ENCODE measurements at regions not wholly inside any gene's neighbourhood (a gene's known extent, or its start where the extent isn't known, plus 50 kb on each side); places are given as distances from the start of the nearest gene placed in this dataset.
"Not testable (repeated sequence)": the region's sequence is repeated elsewhere in the genome, so short reads cannot be mapped to it uniquely, and the experiment has no call there.

DNA sequence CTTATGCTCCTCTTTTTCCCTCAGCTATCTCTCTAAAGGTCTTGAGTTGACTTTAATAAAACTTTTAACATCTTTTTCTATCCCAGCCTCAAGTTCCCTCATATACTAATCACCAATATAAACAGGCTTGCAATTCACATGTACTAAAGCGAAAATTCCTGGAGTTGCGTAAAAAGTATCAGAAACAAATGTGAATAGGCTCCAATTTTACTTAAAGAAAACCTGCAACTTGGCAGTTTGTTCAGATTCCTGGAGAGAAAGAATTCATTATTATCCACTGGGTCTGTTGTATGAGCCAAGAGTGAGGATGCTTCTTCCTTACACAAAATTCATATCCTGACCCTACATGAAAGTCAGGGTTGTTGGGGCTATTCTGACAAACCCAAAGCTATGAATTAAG lies 384.2 kb downstream of the DTWD2 start:
- no peak for DNase-seq (ENCODE audit: low spot score)

DNA sequence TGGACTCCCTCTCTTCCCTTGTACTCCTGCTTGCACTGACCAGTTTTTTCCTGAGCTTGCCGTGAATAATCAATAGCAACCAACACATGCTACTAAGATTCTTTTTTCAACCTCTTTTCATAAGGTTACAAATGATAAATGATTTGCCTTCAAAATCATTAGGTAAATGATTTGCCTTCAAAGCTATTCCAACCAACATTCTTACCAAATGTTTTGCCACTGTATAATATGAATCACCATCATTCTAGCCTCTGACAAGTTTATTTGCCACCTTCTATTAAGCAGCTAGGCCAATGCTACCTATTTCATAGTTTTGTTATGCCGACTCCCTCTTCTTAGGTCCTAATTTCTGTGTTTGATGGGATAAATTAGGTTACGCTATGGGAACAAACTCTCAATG lies 385.1 kb downstream of the DTWD2 start:
- DNase-seq (ENCODE audit: low spot score): no peak

DNA sequence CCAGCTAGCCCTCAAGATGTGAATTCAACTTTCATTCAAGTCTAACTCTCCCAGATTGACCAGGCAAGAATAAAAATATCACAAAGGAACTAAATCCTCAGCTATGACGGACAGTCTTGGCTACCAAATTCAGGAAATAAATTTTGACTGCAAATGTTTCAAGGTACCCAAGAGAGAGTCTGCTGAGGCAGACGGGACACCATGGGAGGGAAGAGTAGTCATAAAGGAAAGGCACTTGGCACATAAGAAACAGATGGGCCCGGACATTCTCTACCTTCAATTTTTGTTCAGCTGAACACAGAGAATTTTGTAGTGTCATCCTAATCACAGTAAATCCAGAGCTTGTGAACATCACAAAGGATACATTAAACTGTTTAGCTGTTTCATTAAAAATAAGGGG lies 390.0 kb downstream of the DTWD2 start:
- no peak for DNase-seq (ENCODE audit: low spot score)

DNA sequence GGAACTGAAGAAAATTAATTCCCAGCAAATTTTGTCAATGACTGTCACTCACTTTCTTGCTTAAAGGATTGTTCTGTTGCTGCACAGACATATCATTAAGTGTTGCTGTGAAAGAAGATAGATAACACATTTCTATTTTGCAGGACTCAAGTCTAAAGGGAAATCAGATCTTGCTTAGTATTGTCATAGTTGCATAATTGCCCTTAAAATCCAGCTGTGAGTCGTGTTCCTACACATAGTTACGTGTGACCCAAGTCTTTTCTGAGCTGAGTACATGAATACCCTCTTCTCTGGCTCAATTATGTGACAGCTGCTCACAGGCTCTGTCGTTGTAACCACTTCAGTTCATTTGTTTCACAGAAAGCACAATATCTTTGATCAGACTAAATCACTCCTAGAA lies 390.8 kb downstream of the DTWD2 start:
- no peak for DNase-seq (ENCODE audit: low spot score)

DNA sequence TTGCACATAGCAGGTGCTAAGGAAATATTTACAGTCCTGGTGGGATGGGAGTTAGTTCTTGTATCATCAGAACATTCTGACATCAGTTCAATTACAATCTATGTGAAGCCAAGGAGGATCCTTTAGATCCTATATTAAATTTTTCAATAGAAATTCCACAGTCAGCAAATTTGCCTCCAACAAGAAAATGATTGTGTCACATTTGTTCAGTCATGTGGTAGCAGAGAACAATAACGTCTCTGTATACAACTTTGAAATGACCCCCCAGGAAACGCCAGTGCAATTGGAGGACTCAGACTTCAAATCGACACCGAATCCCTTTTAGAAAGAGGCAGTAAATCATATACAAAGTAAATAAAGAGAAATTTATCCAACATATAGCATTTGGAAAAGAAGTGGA lies 392.1 kb downstream of the DTWD2 start:
- DNase-seq (ENCODE audit: low spot score): no peak

DNA sequence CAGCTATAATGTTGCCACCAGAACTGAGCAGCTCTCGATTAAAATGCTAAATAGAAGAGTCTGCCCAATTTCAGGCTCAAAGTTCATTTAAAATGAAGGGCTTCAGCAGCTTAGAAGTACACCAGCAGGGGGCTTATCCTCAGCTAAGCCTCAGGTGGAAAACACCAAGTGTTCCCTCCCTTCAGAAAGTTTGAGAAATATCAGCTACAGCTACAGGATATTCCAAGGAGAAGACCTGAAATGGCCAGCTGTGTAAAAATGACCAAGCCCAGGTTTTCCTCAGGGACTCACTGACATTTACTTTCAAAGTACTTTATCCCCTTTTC lies 395.4 kb downstream of the DTWD2 start:
- no peak for DNase-seq (ENCODE audit: low spot score)

DNA sequence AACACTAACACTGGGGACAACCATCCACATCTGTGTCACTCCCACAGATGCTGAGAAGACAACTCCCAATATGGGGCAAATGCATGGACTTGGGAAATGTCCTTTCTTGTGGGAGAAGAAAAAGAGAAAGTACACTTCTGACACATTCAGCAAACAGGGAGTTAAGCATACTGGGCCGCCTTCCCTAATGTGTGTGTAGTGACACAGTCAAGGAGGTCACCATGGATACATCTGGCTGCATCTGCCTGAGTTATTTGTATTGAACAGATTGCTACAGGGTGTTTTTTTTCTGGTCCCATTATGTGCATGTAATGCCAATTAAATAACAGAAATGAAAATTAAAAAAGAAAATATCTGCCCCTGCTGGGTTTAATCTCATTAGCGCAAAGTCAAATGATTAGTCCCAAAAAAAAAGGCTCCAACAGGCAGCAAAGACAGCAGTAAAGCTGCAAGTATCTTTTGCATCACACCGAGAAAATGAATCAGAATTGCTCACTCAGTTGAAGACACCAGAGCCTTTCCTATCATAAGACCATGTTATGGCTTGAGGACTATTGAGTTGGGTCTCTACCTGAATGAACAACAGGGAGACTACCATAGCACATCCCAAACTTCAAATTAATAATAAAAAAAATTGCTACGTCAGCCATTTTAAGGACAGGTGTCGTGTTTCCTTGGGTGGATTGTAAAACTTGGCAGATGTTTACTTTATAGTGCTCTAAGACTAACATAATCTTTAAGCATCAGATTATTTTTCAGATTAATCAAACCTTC lies 395.9 kb downstream of the DTWD2 start:
- DNase-seq (ENCODE audit: low spot score): no peak

DNA sequence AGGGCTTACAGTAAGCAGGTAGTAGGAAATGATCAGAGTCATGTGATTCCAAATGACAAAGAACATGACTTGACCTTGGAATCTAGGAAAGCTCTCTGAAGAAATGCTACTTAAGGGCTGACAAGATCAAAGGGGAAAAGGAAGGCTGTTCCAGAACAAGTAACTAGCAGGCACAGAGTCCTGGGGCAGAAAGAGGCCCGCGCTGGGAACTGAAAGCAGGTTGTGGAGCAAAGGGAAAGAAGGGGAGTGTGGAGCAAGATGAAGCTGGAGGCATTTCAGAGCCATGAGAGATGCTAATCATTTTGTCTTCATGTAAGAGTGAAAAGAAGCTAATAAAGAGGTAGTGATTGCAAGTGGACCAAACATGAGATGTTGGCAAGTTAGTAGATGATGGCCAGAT lies 397.5 kb downstream of the DTWD2 start:
- DNase-seq (ENCODE audit: low spot score): no peak

DNA sequence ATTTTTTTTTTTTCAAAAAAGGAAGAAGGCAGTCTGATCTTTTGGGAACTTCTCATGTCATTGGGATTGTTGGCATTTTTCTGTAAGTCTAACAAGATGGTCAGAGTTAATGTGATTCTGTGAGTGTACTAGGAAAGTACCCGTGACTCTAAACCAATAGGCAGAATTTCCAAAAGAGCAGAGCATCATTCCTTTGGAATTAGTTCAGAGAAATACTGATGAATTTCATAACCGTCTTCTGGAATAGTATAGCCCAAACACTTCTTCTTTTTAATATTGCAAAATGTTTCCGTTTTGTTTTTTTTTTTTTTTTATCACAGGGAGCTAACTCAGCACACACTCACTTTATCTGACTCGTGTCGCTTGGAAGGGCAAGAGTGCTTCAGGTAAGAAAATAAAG lies 407.4 kb downstream of the DTWD2 start:
- DNase-seq (ENCODE audit: low spot score): no peak

DNA sequence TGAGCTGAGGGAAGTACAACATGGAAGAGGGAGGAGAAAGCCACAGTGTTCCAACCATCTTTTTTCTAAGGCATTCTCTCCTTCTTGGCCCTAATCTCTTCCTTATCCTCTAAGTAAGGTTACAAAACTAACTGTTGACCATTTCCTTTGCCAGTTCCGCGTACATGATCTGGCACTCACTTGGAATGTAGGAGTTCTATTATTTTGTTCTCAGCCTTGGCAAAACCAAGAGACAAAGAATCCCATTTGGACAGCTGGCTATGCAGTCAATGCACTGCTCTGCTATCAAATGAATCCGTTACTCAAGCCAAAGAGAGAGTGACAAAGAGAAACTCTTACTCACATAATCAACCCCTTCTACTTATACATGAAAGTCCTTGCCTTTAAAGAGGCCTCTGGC lies 410.3 kb downstream of the DTWD2 start:
- no peak for DNase-seq (ENCODE audit: low spot score)

DNA sequence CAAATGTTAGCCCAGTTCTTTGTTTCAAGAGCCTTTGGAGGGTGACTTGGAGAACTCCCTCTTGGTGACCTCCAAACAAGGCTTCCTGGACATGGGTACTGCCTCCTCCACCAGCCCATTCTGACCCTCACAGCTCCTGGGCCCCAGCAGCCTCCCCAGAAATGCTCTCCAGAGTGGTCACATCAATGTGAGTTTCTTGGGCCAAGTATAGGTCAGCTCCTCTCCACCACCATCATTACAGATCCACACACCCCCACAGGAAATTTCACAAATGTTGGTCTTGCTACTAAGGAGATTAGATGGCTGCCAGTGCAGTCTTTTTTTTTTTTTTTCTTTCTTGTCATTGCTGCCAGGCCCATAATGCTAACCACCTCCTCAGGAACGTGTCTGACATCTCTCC lies 410.7 kb downstream of the DTWD2 start:
- no peak for DNase-seq (ENCODE audit: low spot score)

DNA sequence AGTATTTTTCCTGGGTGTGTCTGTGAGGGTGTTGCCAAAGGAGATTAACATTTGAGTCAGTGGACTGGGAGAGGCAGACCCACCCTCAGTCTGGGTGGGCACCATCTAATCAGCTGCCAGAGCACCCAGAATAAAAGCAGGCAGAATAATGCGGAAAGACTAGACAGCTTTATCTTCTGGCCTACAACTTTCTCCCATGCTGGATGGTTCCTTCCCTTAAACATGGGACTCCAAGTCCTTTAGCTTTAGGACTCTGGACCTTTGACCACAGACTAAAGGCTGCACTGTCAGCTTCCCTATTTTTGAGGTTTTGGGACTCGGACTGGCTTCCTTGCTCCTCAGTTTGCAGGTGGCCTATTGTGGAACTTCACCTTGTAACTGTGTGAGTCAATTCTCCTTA lies 418.1 kb downstream of the DTWD2 start:
- DNase-seq (ENCODE audit: low spot score): not testable (repeated sequence)

DNA sequence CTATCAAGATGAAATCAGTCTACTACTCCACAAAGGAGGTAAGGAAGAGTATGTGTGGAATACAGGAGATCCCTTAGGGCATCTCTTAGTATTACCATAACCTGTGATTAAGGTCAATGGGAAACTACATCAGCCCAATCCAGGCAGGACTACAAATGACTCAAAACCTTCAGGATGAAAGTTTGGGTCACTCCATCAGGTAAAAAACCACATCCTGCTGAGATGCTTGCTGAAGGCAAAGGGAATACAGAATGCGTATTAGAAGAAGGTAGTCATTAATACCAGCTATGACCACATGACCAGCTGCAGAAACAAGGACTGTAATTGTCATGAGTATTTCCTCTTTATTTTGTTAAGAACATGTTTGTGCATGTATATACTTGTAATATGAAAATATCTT lies 418.8 kb downstream of the DTWD2 start:
- not testable (repeated sequence) for DNase-seq (ENCODE audit: low spot score)

DNA sequence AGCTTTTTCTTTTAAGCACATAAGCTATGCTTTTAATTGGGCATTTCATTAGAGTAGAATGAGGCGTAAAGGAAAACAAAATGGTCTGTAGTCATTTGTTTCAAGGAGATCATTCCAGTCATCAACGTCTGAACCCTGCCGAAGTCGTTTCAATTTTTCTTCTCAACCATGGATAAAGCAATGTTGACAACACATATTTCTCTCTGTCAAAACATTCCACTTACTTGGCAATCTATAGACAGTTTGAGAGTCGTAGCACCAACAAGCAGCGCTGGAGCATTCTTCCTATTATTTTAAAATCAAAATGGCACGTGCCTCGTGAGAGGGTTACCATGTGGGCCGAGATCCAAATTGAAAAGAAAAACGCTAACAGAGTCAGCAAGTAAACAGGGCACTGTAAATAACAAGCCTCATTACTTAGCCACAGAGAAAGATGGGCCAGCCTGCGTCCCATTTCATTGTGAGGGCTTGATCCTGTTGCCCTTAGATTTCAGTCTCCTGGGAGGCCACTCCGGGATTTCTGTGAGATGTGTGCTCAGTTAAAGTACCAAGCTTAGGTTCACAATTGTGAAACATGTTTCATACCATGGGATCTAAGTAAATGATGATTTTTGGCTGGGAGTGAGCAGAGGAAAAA lies 422.9 kb downstream of the DTWD2 start:
- DNase-seq (ENCODE audit: low spot score): no peak

DNA sequence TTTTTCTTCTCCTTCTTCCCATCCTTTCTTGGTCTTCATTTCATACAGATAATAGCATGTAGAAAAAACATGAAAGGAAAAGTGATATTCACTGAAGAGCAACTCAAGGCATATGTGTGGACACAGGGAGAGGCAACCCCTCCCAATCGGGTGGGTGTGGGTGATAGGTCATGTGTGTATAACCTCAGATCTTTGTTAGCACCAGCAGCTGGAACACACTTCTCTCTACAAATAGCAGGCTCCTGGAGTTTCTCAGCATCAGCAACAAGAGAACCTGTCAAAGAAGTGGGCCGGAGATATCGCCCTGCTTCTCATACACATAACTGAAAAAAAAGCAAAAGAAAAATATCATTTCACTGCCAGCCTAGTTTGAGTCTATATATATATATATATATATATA lies 426.4 kb downstream of the DTWD2 start:
- DNase-seq (ENCODE audit: low spot score): no peak

DNA sequence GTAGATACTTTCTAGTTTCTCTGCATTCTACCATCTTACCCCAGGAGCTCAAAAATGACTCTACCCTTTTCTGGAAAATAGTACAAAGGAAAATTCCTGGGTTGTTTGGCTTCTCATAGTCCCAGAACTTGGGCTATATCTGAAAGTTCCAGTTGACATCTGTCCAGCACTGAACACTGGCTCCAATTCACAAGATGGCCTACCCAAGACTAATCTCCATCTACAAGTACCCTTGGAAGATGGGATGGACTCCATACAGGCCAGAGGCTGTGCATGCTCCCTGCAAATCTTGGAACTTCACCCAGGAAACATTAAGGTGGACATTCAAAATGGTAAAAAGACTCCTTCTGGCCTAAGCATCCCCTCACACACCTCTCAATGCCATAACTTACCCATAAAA lies 427.1 kb downstream of the DTWD2 start:
- DNase-seq (ENCODE audit: low spot score): no peak

DNA sequence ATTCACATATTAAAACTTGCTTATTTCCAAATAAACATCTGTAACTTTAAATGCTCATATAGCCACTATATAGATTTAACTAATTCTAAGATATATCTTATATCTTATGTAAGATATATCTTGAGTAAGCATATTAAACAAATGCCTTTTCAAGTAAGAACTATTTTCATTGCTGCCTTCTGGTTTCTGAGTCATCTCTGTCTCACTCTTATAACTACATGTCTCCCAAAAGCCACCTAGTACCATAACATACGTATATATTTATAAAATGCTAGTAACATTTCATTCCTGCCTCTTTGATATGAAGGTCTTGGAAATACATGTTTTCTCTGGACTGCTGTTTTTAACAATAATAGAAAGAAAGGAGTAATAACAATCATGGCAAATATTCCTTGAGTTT lies 429.5 kb downstream of the DTWD2 start:
- DNase-seq (ENCODE audit: low spot score): no peak

DNA sequence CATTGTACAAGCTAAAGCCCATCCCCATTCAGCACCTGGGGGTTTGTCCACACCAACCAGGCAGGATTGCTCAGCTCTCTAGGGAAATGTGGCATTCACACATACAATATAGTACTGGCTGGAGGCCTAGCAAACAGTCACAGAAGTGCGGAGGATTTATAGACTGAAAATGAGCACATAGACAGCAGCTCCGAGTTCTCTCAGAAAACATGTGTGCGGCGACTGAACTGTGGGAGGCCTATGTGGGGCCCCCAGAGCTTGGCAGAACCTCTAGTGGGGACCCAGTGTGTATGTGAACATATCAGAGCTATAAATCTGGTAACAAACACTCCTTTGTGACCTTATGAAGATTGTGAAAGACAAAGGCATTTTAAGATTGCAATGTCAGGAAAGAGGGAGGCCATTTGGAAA lies 431.1 kb downstream of the DTWD2 start:
- DNase-seq (ENCODE audit: low spot score): no peak

DNA sequence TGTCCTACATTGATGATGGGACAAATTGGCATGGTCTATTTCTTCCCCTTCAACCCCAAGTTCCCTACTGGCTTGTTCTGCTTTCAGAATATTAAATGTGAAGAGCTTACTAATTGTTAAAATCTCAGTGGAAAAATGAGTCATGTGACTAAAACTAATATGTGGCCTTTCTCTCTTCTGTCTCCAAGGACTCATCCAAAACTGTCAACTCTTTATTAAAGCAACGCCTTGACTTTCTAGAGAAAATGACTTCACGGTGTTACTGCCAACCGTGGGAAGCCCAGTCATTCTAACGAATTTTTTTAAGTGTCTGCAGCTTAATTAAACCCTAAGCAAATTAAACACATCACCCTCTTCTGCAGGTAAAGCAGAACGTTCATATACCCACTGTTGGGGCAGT lies 431.6 kb downstream of the DTWD2 start:
- no peak for DNase-seq (ENCODE audit: low spot score)

DNA sequence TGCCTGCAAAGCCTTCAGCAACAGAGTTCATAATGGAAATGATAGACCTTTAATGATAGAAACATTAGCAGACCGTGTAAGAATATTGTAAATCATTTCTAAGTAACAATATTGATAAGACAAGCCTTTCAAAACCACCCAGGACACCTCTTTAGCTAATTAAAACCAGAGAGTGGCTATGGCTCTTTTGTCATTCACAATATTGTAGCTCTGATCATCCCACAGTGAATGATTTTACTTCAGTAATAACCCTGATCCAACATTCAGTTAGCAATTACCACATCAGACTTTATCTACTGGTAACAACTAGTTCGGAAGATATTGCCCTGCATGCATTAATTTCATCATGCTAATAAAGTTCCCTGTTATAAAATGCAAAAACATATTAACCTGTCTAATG lies 432.6 kb downstream of the DTWD2 start:
- DNase-seq (ENCODE audit: low spot score): no peak

DNA sequence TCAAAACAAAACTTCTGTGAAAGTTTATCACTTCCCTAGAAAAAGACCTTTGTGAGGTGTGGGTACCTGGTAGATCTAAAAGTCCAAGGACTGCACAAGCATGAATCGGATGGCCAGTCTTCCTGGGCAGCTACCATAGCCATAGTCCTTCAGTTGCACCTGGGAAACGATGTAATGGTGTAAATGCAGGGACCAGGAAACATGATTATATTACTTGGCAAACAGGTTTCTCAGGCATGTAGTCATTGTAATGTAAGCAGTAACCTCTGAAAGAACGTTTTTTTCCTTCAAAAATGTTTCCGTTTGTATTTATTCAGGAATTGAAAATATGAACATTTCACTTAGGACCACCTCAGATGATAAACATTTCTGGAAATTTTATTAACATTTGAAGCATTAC lies 433.4 kb downstream of the DTWD2 start:
- DNase-seq (ENCODE audit: low spot score): no peak

DNA sequence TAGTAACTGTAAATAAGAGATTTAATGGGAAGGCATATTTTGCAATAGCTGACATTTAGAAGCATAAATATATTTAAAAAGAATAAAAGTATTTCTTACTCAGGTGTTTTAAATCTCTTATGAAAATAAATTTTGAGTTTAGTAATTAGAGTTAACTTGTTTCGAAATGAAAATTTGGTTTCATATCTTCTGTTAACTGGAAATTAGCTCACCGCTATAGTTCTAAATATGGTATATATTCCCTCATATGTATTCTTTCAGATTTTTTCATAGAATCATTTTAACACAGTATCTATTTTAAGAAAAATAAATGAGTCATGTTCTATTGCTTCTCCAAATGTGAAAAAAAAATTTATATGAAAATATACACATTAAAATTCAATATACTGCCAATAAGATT lies 434.1 kb downstream of the DTWD2 start:
- DNase-seq (ENCODE audit: low spot score): no peak

DNA sequence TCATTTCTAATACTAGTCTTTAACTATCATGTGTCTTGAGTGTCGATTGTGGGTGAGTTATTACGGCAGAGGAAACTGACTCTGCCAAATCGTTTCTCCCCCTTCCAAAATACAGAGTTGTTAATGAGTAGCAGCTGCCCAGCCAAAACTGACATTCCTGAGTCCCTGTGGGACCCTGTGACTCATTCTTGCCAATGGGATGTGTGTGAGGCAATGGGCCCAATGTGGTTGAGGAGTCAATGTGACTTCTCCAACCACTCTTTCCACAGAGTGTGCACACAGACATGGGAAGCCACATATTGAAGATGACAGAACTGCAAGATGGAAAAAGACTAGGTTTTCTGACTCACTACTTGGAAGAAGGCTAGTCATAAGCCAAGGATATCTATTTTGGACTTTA lies 434.7 kb downstream of the DTWD2 start:
- no peak for DNase-seq (ENCODE audit: low spot score)

DNA sequence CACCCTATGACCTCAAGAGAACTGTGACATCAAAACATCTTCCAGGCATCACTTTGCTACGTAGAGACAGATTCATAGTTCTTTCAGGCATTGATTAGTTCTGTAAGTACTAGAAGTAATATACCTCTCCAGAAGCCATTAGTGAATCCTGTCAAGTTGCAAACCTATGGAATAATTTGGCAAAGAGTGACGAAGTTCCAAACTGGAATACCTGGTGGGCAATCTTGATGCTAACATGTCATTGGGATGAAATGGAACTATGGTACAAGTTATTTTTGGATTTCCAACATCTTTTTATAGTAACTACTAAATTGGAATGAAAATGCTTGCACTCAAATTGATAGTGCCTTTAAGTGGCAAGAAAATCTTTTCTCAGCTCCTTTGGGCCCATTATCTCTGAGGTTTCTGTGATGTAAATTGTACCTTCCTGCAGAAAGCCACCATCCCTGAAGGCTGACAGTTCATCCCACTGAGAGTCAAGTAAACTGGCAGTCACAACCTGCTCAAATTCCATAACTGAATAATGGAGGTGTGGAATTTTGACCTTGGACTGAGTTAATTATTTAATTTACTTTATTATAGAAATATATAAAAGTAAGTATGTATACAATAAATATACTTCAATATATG lies 435.5 kb downstream of the DTWD2 start:
- DNase-seq (ENCODE audit: low spot score): no peak
